ENCODE measurements at regions not wholly inside any gene's neighbourhood (a gene's known extent, or its start where the extent isn't known, plus 50 kb on each side); places are given as distances from the start of the nearest gene placed in this dataset.

DNA sequence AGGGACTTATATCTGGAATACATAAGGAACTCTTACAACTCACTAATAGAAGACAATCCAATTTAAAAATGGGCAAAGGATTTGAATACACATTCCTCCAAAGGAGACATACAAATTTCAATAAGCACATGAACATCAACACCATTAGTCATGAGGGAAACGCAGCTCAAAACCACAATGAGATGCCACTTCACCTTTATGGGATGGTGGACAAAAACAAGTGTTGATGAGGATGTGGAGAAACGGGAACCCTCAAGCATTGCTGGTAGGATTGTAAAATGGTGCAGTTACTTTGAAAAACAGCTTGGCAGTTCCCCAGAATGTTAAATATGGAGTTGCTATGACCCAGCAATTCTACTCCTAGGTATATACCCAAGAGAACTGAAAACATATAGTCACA is 72.7 kb upstream of the IER5L start:
- no peaks in the 10 kb centered on the region for H3K79me2 ChIP-seq (ENCODE audit: control insufficient read depth in 1 of 2, insufficient read depth in 2 of 2, low read length in 2 of 2)
- H3K79me1 ChIP-seq (ENCODE audit: low read depth, low read length): no peaks in the 10 kb centered on the region
- FAIRE-seq (no peak), DNase-seq (ENCODE audit: low read depth in 1 of 2, low spot score in 2 of 2) (no peak)
- POLR2A ChIA-PET (ENCODE audit: partially characterized antibody): no interaction called here
- H3K27ac ChIP-seq (ENCODE audit: low read depth, low read length): no peak overlapping the region
- H3K9ac ChIP-seq (replicated peaks in 1 of 4; ENCODE audit: extremely low read depth in 1 of 4, low read depth in 3 of 4, low read length in 3 of 4): no peak overlapping the region
- no peak overlapping the region for H2BK15ac ChIP-seq (ENCODE audit: low read length)
- no peaks in the 10 kb centered on the region for H3K23me2 ChIP-seq (ENCODE audit: low read depth, low read length)
- no peak overlapping the region for H2AK5ac ChIP-seq (ENCODE audit: low read depth, low read length)
- no peak overlapping the region for H3K4me2 ChIP-seq (ENCODE audit: insufficient read depth in 1 of 2, low read depth in 2 of 2, low read length in 2 of 2)
- CTCF ChIA-PET (ENCODE audit: partially characterized antibody): interaction anchor here (0.8 to 3.4 kb wide), 6 partner anchors 9 to 266 kb away, joined by 3 to 14 read pairs (median 6); no protein-coding TSS in a partner anchor
- no peak overlapping the region for H2BK20ac ChIP-seq (ENCODE audit: low read length)
- H3K23ac ChIP-seq (ENCODE audit: insufficient read length): no peak overlapping the region
- peaks cover 0 to 9% (median 6%) of the 10 kb centered on the region in 4 experiments; a peak in 6 of 7 replicates for H3K4me1 ChIP-seq (replicated peaks in 1 of 4; ENCODE audit: control insufficient read depth in 3 of 4, insufficient read depth in 4 of 4, low read length in 3 of 4)
- H4K5ac ChIP-seq (ENCODE audit: insufficient read length, low read depth, low read length): no peak overlapping the region
- H4K91ac ChIP-seq (replicated peaks; ENCODE audit: insufficient read length, low read length): no peak overlapping the region
- H2BK5ac ChIP-seq (ENCODE audit: low read depth, low read length): no peak overlapping the region
- H3K4me3 ChIP-seq (ENCODE audit: extremely low read depth in 1 of 4, insufficient read depth in 2 of 4, low read depth in 3 of 4, low read length in 4 of 4): no peak overlapping the region
- H3K9me3 ChIP-seq (ENCODE audit: insufficient read depth in 2 of 2, low read depth in 1 of 2, low read length in 1 of 2): no peaks in the 10 kb centered on the region
- no peak overlapping the region for H2BK12ac ChIP-seq (ENCODE audit: low read depth, low read length)
- H3K36me3 ChIP-seq (ENCODE audit: control insufficient read depth in 2 of 4, insufficient read depth in 4 of 4, low read length in 3 of 4): no peaks in the 10 kb centered on the region
- no peak overlapping the region for H3K18ac ChIP-seq (ENCODE audit: extremely low read depth, low read length)
- H4K8ac ChIP-seq (ENCODE audit: extremely low read depth, insufficient read depth, low read length): no peak overlapping the region
- 90% methylated on average over 2 of the region's 2 CpGs; no CpG with 5 or more reads in 1 of the 2 experiments for WGBS, 2 experiments (ENCODE audit: extremely low coverage in 1 of 2, insufficient coverage in 1 of 2, insufficient read length in 1 of 2, insufficient replicate concordance in 2 of 2, low coverage in 1 of 2, low lambda C conversion rate in 2 of 2, missing lambda C conversion rate in 1 of 2)
- H2AFZ ChIP-seq (ENCODE audit: low read length): no peak overlapping the region
- H3K4ac ChIP-seq (replicated peaks; ENCODE audit: insufficient read length, low read depth, low read length): no peak overlapping the region
- no peak overlapping the region for H2BK120ac ChIP-seq (replicated peaks; ENCODE audit: low read depth, low read length)
- no peak overlapping the region for H3K56ac ChIP-seq (replicated peaks; ENCODE audit: insufficient read length, low read depth, low read length)
- TF ChIP-seq GTF2F1 (IDR thresholded peaks at IDR 0.05; ENCODE audit: borderline replicate concordance, low read depth, low read length) (no peak), TAF7 (optimal IDR thresholded peaks at IDR 0.05; ENCODE audit: borderline replicate concordance, low read depth, low read length) (no peak), YY1 (IDR thresholded peaks at IDR 0.05; ENCODE audit: low read depth, low read length) (no peak), BACH1 (IDR thresholded peaks at IDR 0.05; ENCODE audit: low read length) (no peak), HDAC2 (IDR thresholded peaks at IDR 0.05; ENCODE audit: borderline replicate concordance in 1 of 2, low read depth in 2 of 2, low read length in 2 of 2) (no peak), POLR2AphosphoS5 (IDR thresholded peaks at IDR 0.05; ENCODE audit: low read depth, low read length) (no peak), CEBPB (IDR thresholded peaks at IDR 0.05; ENCODE audit: low read depth, low read length) (no peak), EGR1 (IDR thresholded peaks at IDR 0.05; ENCODE audit: borderline replicate concordance, low read depth, low read length) (no peak), ZNF274 (IDR thresholded peaks at IDR 0.05; ENCODE audit: borderline replicate concordance, extremely low read depth, low read length) (no peak), KDM1A (IDR thresholded peaks at IDR 0.05; ENCODE audit: borderline replicate concordance, low read length) (no peak), RFX5 (IDR thresholded peaks at IDR 0.05; ENCODE audit: borderline replicate concordance, low read depth, low read length) (no peak)
- TF ChIP-seq, protein P1, sequence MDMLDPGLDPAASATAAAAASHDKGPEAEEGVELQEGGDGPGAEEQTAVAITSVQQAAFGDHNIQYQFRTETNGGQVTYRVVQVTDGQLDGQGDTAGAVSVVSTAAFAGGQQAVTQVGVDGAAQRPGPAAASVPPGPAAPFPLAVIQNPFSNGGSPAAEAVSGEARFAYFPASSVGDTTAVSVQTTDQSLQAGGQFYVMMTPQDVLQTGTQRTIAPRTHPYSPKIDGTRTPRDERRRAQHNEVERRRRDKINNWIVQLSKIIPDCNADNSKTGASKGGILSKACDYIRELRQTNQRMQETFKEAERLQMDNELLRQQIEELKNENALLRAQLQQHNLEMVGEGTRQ (IDR thresholded peaks at IDR 0.05; ENCODE audit: low read length): no peak
- H4K20me1 ChIP-seq (replicated peaks in 1 of 2; ENCODE audit: control insufficient read depth in 1 of 2, insufficient read depth in 2 of 2, low read length in 2 of 2): no peaks in the 10 kb centered on the region
- no peak overlapping the region for H3K14ac ChIP-seq (ENCODE audit: insufficient read length)
- H3K27me3 ChIP-seq (replicated peaks in 1 of 4; ENCODE audit: control insufficient read depth in 3 of 4, extremely low read depth in 1 of 4, insufficient read depth in 3 of 4, low read length in 3 of 4): no peaks in the 10 kb centered on the region; a peak in 1 of 7 replicates
